HL-60 (cell line): ENCODE measurements at regions not wholly inside any gene's neighbourhood (a gene's known extent, or its start where the extent isn't known, plus 50 kb on each side); places are given as distances from the start of the nearest gene placed in this dataset.

ENCODE experiments used
- CTCF ChIP-seq: IDR thresholded peaks from one replicate; pipeline ENCODE4 v1.5.1; 2011; ENCODE audit warnings: low read length, control low read depth, inconsistent platforms; ENCODE audit not compliant: insufficient read depth
- GABPA ChIP-seq: IDR thresholded peaks from 2 replicates; pipeline ENCODE4 v1.6.1; 2012; ENCODE audit warnings: low read depth
- POLR2AphosphoS5 ChIP-seq: IDR thresholded peaks from 2 replicates; pipeline ENCODE4 v1.6.1; 2012; ENCODE audit warnings: low read depth

GRCh38 chr10:110376021-110376766 is 71.5 kb upstream of the SMNDC1 start:
- TF ChIP-seq CTCF (no peak), GABPA (no peak), POLR2AphosphoS5 (no peak)
